Endothelial cell of umbilical vein (primary cell): ENCODE measurements at regions not wholly inside any gene's neighbourhood (a gene's known extent, or its start where the extent isn't known, plus 50 kb on each side); places are given as distances from the start of the nearest gene placed in this dataset.
"Not testable (repeated sequence)": the region's sequence is repeated elsewhere in the genome, so short reads cannot be mapped to it uniquely, and the experiment has no call there.

Experiments
- BruUV-seq: library from RNA; stranded (reverse); fragments of 400-500 nt; replicated peaks from 2 replicates; lab custom pipeline; 2021; lab: Mats Ljungman, UMichigan
- CTCF ChIA-PET: fragments of 300-600, 350-600 bp; sonication (Branson Sonifier 250); formaldehyde crosslinking; loops from one replicate; lab custom pipeline; 2021; ENCODE audit warnings: antibody characterized with exemption, inconsistent platforms; lab: Charles Lee
- POLR2A ChIA-PET: fragments of 300-600, 350-600 bp; sonication (Branson Sonifier 250); formaldehyde crosslinking; loops from one replicate; lab custom pipeline; 2021; ENCODE audit warnings: antibody characterized with exemption, inconsistent platforms; lab: Charles Lee
- DNase-seq: peaks from one replicate; pipeline ENCODE4 v3.0.0-alpha.2; 2011; ENCODE audit warnings: low read depth, low spot score
- FAIRE-seq: peaks from 2 replicates; lab custom pipeline; 2011; peaks lifted over from hg19 to GRCh38; lab: Jason Lieb, UNC
- H2AFZ ChIP-seq: 2 replicates; pipeline ENCODE4 v1.6.0; 2012; ENCODE audit warnings: low read depth, low read length, control low read depth, inconsistent platforms
- H3K27ac ChIP-seq: 2 replicates; pipeline ENCODE4 v1.5.1; 2011; ENCODE audit warnings: low read depth, mild to moderate bottlenecking, control low read depth, low read length, moderate library complexity; ENCODE audit not compliant: insufficient read depth
- H3K27me3 ChIP-seq, 2 experiments: 2 replicates each; pipeline versions ENCODE4 v1.6.0 to v1.6.1; 2011; ENCODE audit warnings: low read length in 2 of 2, mixed read lengths in 1 of 2; ENCODE audit not compliant: control insufficient read depth in 2 of 2, insufficient read depth in 2 of 2
- H3K36me3 ChIP-seq, 2 experiments: 2 replicates in 1 of 2; 3 replicates in 1 of 2; pipeline ENCODE4 v1.5.1; 2011; ENCODE audit warnings: low read length in 2 of 2, mild to moderate bottlenecking in 1 of 2, moderate library complexity in 1 of 2; ENCODE audit not compliant: control insufficient read depth in 2 of 2, insufficient read depth in 2 of 2; ENCODE audit errors: extremely low read depth in 1 of 2
- H3K4me1 ChIP-seq: 3 replicates; pipeline ENCODE4 v1.5.1; 2011; ENCODE audit warnings: mild to moderate bottlenecking, low read length; ENCODE audit not compliant: control insufficient read depth, insufficient read depth; ENCODE audit errors: extremely low read depth
- H3K4me2 ChIP-seq: 2 replicates; pipeline ENCODE4 v1.6.1; 2011; ENCODE audit warnings: low read length, control low read depth, mixed read lengths; ENCODE audit not compliant: insufficient read depth
- H3K4me3 ChIP-seq, 3 experiments: fragments of 200-600 bp in 1 of 3; sonication (generic), shearing (Covaris generic) in 1 of 3; replicated peaks in 1 of 3; 2 replicates each; pipeline ENCODE4 v1.5.1; 2011 to 2016; ENCODE audit warnings: control low read depth in 3 of 3, low read length in 3 of 3, mild to moderate bottlenecking in 2 of 3, inconsistent platforms in 1 of 3, low read depth in 1 of 3, moderate library complexity in 1 of 3; ENCODE audit not compliant: insufficient read depth in 1 of 3
- H3K79me2 ChIP-seq: 2 replicates; pipeline ENCODE4 v1.6.0; 2012; ENCODE audit warnings: low read length, inconsistent platforms; ENCODE audit not compliant: control insufficient read depth, insufficient read depth
- H3K9ac ChIP-seq: replicated peaks from 2 replicates; pipeline ENCODE3; 2011; ENCODE audit warnings: low read length, control low read depth; ENCODE audit not compliant: insufficient read depth; ENCODE audit errors: extremely low read depth
- H3K9me1 ChIP-seq: replicated peaks from 3 replicates; pipeline ENCODE4 v1.6.0; 2011; ENCODE audit warnings: mild to moderate bottlenecking, low read length; ENCODE audit not compliant: control insufficient read depth, insufficient read depth; ENCODE audit errors: extremely low read depth
- H3K9me3 ChIP-seq: replicated peaks from 2 replicates; pipeline ENCODE4 v1.5.1; 2012; ENCODE audit warnings: low read length, inconsistent platforms; ENCODE audit not compliant: control insufficient read depth, insufficient read depth
- H4K20me1 ChIP-seq: replicated peaks from 2 replicates; pipeline ENCODE3; 2011; ENCODE audit warnings: mild to moderate bottlenecking, low read length; ENCODE audit not compliant: control insufficient read depth, insufficient read depth; ENCODE audit errors: extremely low read depth
- JUN ChIP-seq: IDR thresholded peaks from 2 replicates; pipeline ENCODE4 v1.6.1; 2011; ENCODE audit warnings: borderline replicate concordance, low read depth; ENCODE audit not compliant: insufficient read length, insufficient read depth
- POLR2AphosphoS5 ChIP-seq: IDR thresholded peaks from 2 replicates; pipeline ENCODE4 v1.6.1; 2012; ENCODE audit warnings: low read depth, mild to moderate bottlenecking, control low read depth, low read length, moderate library complexity; ENCODE audit not compliant: insufficient read depth
- dilution Hi-C: fragments of 300-500 bp; cut with MboI; formaldehyde crosslinking; loops from one replicate; pipeline ENCODE4 v1.15.0; 2019; ENCODE audit warnings: low sequenced_read_pairs; ENCODE audit not compliant: extremely low pct_ligation_motif_present
- intact Hi-C: fragments of 100-400 bp; cut with micrococcal nuclease; formaldehyde crosslinking; loops from one replicate; pipeline ENCODE4 v1.10.0; 2022

GRCh38 chr6:11372186-11372790 is 139.8 kb upstream of the NEDD9 start:
- DNase-seq, H3K9ac ChIP-seq, H3K27ac ChIP-seq, H3K79me2 ChIP-seq, dilution Hi-C loops, H3K4me3 ChIP-seq, H3K9me1 ChIP-seq, BruUV-seq, POLR2A ChIA-PET, H2AFZ ChIP-seq, H3K4me2 ChIP-seq, H3K9me3 ChIP-seq, intact Hi-C loops, H4K20me1 ChIP-seq, FAIRE-seq, H3K27me3 ChIP-seq, H3K36me3 ChIP-seq: not testable (repeated sequence)
- peaks cover 23% of the 10 kb centered on the region for H3K4me1 ChIP-seq
- CTCF ChIA-PET: interaction anchor here (1.0 to 1.3 kb wide), 2 partner anchors 13 to 18 kb away, joined by 3 to 4 read pairs; no protein-coding TSS in a partner anchor

GRCh38 chr6:11370191-11371018 is 137.9 kb upstream of the NEDD9 start:
- Histone ChIP-seq H3K79me2 (no peaks in the 10 kb centered on the region), H3K27me3 (no peaks in the 10 kb centered on the region), H4K20me1 (no peaks in the 10 kb centered on the region), H3K9ac (no peak overlapping the region), H3K27ac (peak overlapping the region; percentile 44), H3K36me3 (no peaks in the 10 kb centered on the region), H2AFZ (peak overlapping the region; percentile 42), H3K9me3 (no peaks in the 10 kb centered on the region), H3K4me3 (no peak overlapping the region), H3K9me1 (no peaks in the 10 kb centered on the region), H3K4me1 (peaks cover 38% of the 10 kb centered on the region), H3K4me2 (no peak overlapping the region)
- peak; percentile 92 for DNase-seq
- TF ChIP-seq JUN (no peak), POLR2AphosphoS5 (peak; percentile 30)
- peak; percentile 84 for FAIRE-seq
- intact Hi-C loops (loop anchor here (1.0 kb wide), 5 partner anchors 20 to 138 kb away; partner anchors contain the start of gene NEDD9), dilution Hi-C loops (no loop called here)
- CTCF ChIA-PET: interaction anchor here (0.9 to 1.3 kb wide), 2 partner anchors 8 to 16 kb away, joined by 3 read pairs; no protein-coding TSS in a partner anchor
- TSS peak; percentile 8 for BruUV-seq
- POLR2A ChIA-PET: interaction anchor here (1.1 kb wide), 1 partner anchor 16 kb away, joined by 4 read pairs; no protein-coding TSS in a partner anchor
